Activated CD4-positive, alpha-beta memory T cell treated with anti-CD3 and anti-CD28 coated beads for 36 hours (primary cell): ENCODE measurements at regions not wholly inside any gene's neighbourhood (a gene's known extent, or its start where the extent isn't known, plus 50 kb on each side); places are given as distances from the start of the nearest gene placed in this dataset.
"Not testable (repeated sequence)": the region's sequence is repeated elsewhere in the genome, so short reads cannot be mapped to it uniquely, and the experiment has no call there.

Experiments used
- CTCF ChIA-PET: fragments of 350-600 bp; sonication (Branson Sonifier 250); formaldehyde crosslinking; loops from one replicate; lab custom pipeline; 2021; ENCODE audit warnings: antibody characterized with exemption, inconsistent platforms; lab: Charles Lee
- POLR2A ChIA-PET: fragments of 350-600 bp; sonication (Branson Sonifier 250); formaldehyde crosslinking; loops from one replicate; lab custom pipeline; 2021; ENCODE audit warnings: antibody characterized with exemption; lab: Charles Lee
- DNase-seq: peaks from one replicate; pipeline ENCODE4 v3.0.0-alpha.2; 2020
- H3K27ac Mint-ChIP-seq: one replicate; pipeline ENCODE4 v1.8.0; 2021; ENCODE audit warnings: mixed read lengths
- H3K27me3 Mint-ChIP-seq: one replicate; pipeline ENCODE4 v1.8.0; 2021; ENCODE audit warnings: mixed read lengths
- H3K36me3 Mint-ChIP-seq: one replicate; pipeline ENCODE4 v1.8.0; 2021; ENCODE audit warnings: mixed read lengths
- H3K4me1 Mint-ChIP-seq: one replicate; pipeline ENCODE4 v1.8.0; 2021; ENCODE audit warnings: low read depth, mixed read lengths
- H3K4me3 Mint-ChIP-seq: one replicate; pipeline ENCODE4 v1.8.0; 2021; ENCODE audit warnings: mild to moderate bottlenecking, mixed read lengths
- H3K9me3 Mint-ChIP-seq: one replicate; pipeline ENCODE4 v1.8.0; 2021; ENCODE audit warnings: mixed read lengths
- intact Hi-C: fragments of 100-400 bp; cut with micrococcal nuclease; formaldehyde crosslinking; loops from one replicate; pipeline ENCODE4 v1.15.1; 2023

DNA sequence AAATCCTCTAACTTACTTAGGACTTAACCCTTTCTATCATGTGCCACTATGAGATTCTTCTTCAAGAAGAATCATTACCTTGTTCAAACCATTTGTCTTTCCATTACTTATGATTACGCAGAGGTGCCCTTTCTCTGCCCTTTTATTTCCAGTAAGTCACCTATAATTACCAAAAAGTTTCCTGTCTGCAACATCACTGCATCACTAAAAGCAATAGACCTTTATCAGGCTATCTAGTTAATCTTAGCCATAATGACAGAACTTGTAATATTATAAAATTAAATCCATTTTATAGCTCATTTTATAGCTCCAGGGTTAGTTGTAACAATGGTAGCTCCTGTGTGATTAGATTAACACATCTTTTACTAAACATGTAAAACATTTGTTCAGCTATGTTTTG lies 673.6 kb upstream of the PITX2 start:
- H3K4me1 Mint-ChIP-seq: no peaks in the 10 kb centered on the region
- H3K27me3 Mint-ChIP-seq: no peaks in the 10 kb centered on the region
- ChIA-PET CTCF (no interaction called here), POLR2A (no interaction called here)
- peaks cover 4% of the 10 kb centered on the region for H3K9me3 Mint-ChIP-seq
- intact Hi-C loops: no loop called here
- no peak for DNase-seq
- no peak overlapping the region for H3K27ac Mint-ChIP-seq
- H3K36me3 Mint-ChIP-seq: no peaks in the 10 kb centered on the region
- no peak overlapping the region for H3K4me3 Mint-ChIP-seq

DNA sequence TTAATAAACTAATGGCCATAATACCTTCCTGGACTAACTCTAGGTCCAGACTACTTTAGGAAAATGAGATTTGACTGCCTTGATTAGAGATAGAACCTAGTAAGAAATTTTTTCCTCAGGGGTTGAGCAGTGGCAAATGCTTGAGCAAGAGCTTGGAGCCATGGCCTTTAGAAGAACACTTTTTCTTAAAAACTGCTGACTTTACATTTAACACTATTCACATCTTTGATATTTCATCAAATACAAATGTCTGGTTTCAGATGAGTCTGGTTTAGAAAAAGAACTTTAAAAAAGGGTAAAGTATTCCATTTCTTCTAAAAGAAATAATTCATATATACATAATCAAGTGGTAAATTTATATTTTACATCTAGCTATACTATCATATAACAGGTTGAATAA lies 680.9 kb upstream of the PITX2 start:
- no peak overlapping the region for H3K4me3 Mint-ChIP-seq
- ChIA-PET POLR2A (no interaction called here), CTCF (no interaction called here)
- H3K27me3 Mint-ChIP-seq: no peaks in the 10 kb centered on the region
- H3K27ac Mint-ChIP-seq: no peak overlapping the region
- peaks cover 14% of the 10 kb centered on the region for H3K9me3 Mint-ChIP-seq
- DNase-seq: no peak
- intact Hi-C loops: no loop called here
- H3K36me3 Mint-ChIP-seq: no peaks in the 10 kb centered on the region
- H3K4me1 Mint-ChIP-seq: no peaks in the 10 kb centered on the region

DNA sequence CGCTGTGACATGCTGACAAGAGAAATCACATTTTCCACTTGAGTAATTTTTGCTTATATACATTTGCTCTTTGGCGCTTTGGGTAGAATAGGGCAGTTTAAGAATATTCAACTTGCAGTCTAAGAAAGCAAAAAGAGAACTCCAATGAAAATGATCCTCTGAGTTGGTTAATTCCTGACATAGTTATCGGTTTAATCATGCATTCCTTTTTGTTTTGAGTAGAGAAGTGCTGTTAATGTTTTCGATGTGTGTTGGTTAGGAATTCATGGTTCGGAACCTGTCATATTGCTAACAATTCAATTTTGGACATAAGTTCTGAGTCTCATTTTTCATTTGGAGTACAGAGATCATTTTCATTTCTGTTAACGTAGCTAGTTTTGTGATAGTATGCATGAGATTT lies 700.6 kb upstream of the PITX2 start:
- Mint-ChIP-seq H3K4me3 (no peak overlapping the region), H3K27me3 (no peaks in the 10 kb centered on the region), H3K4me1 (no peaks in the 10 kb centered on the region), H3K9me3 (no peaks in the 10 kb centered on the region), H3K36me3 (no peaks in the 10 kb centered on the region), H3K27ac (no peak overlapping the region)
- ChIA-PET CTCF (no interaction called here), POLR2A (no interaction called here)
- no peak for DNase-seq
- intact Hi-C loops: no loop called here

DNA sequence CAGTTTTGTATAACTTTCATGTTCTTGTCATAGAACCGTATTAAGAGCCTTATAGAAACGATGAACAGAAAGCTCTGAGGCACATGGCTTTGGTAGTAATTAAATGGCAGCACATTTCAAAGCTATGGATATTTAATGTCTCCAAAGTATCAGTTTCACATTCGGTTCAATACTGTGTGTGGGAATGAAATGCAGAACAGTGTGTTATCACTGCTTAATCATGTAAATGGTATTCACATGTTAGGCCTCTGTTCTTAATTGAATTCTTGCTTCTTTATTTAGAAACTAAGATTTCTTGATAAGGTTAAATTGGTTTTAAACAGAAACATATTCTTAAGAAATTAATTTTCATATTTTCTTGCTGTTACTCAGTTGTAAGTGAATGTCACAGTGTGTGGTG lies 701.0 kb upstream of the PITX2 start:
- no peaks in the 10 kb centered on the region for H3K36me3 Mint-ChIP-seq
- no peaks in the 10 kb centered on the region for H3K27me3 Mint-ChIP-seq
- ChIA-PET POLR2A (no interaction called here), CTCF (no interaction called here)
- no peak overlapping the region for H3K27ac Mint-ChIP-seq
- no peaks in the 10 kb centered on the region for H3K4me1 Mint-ChIP-seq
- no peak overlapping the region for H3K4me3 Mint-ChIP-seq
- H3K9me3 Mint-ChIP-seq: no peaks in the 10 kb centered on the region
- intact Hi-C loops: no loop called here
- no peak for DNase-seq

DNA sequence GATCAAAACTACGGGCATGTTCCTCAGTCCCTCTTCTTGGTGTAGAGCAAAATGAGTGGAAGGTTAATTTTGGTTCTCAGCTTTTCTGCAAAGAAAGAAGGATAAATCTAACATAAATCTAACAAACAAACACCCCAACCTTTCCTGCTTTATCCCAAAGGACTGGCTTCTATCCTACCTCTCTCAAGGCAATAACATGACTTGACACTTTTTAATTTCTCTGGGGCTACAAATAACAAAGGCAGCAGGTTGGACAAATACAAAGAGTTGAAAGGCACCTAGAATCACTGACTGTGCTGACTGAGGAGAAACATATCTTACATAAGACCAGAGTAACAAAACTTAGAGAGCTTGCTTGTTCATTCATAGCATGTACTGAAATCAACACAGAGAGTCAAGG lies 703.6 kb upstream of the PITX2 start:
- no peaks in the 10 kb centered on the region for H3K9me3 Mint-ChIP-seq

GRCh38 chr4:111330786-111331185 lies 707.9 kb upstream of the PITX2 start:
- Mint-ChIP-seq H3K27ac (no peak overlapping the region), H3K27me3 (no peaks in the 10 kb centered on the region), H3K4me3 (no peak overlapping the region), H3K4me1 (no peaks in the 10 kb centered on the region), H3K9me3 (no peaks in the 10 kb centered on the region), H3K36me3 (no peaks in the 10 kb centered on the region)
- DNase-seq: no peak
- ChIA-PET POLR2A (no interaction called here), CTCF (no interaction called here)
- intact Hi-C loops: loop anchor here (10.0 kb wide), 1 partner anchor 564 kb away; no protein-coding TSS in a partner anchor

More for the DNA sequence above, 703.6 kb upstream of the PITX2 start:
- Mint-ChIP-seq H3K4me1 (no peaks in the 10 kb centered on the region), H3K36me3 (no peaks in the 10 kb centered on the region), H3K27ac (no peak overlapping the region), H3K4me3 (no peak overlapping the region), H3K27me3 (no peaks in the 10 kb centered on the region)
- no peak for DNase-seq
- POLR2A ChIA-PET: no interaction called here
- intact Hi-C loops: no loop called here
- CTCF ChIA-PET: no interaction called here

DNA sequence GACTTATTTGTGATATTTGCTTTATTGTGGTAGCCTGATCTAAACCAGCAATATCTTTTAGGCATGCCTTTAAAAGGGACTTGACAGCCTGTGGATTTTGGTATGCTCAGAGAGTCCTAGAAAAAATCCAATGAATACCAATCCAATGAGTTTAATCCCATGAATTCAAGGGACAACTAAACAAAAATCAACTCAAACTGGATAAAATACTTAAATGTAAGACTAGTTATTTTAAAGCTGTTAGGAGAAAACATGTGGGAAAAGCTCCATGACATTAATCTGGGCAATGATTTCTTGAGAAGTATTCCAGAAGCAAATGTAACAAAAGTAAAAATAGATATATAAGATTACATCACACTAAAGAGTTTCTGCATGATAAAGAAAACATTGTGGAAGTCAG lies 711.5 kb upstream of the PITX2 start:
- Mint-ChIP-seq H3K36me3 (no peaks in the 10 kb centered on the region), H3K4me1 (no peaks in the 10 kb centered on the region), H3K4me3 (no peak overlapping the region), H3K27ac (no peak overlapping the region), H3K27me3 (no peaks in the 10 kb centered on the region), H3K9me3 (no peaks in the 10 kb centered on the region)
- DNase-seq: no peak
- intact Hi-C loops: loop anchor here (10.0 kb wide), 1 partner anchor 560 kb away; no protein-coding TSS in a partner anchor
- ChIA-PET CTCF (no interaction called here), POLR2A (no interaction called here)

DNA sequence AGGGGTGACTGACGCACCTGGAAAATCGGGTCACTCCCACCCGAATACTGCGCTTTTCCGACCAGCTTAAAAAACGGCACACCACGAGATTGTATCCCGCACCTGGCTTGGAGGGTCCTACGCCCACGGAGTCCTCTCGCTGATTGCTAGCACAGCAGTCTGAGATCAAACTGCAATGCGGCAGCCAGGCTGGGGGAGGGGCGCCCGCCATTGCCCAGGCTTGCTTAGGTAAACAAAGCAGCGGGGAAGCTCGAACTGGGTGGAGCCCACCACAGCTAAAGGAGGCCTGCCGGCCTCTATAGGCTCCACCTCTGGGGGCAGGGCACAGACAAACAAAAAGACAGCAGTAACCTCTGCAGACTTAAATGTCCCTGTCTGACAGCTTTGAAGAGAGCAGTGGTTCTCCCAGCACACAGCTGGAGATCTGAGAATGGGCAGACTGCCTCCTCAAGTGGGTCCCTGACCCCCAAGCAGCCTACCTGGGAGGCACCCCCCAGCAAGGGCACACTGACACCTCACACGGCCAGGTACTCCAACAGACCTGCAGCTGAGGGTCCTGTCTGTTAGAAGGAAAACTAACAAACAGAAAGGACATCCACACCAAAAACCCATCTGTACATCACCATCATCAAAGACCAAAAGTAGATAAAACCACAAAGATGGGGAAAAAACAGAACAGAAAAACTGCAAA lies 714.5 kb upstream of the PITX2 start:
- POLR2A ChIA-PET, CTCF ChIA-PET, H3K4me1 Mint-ChIP-seq, H3K9me3 Mint-ChIP-seq, H3K4me3 Mint-ChIP-seq, DNase-seq, H3K27me3 Mint-ChIP-seq, H3K36me3 Mint-ChIP-seq, H3K27ac Mint-ChIP-seq: not testable (repeated sequence)
- intact Hi-C loops: loop anchor here (10.0 kb wide), 1 partner anchor 557 kb away; no protein-coding TSS in a partner anchor

GRCh38 chr4:111359602-111360001 lies 736.7 kb upstream of the PITX2 start:
- Mint-ChIP-seq H3K4me3 (no peak overlapping the region), H3K27ac (no peak overlapping the region), H3K36me3 (no peaks in the 10 kb centered on the region), H3K9me3 (peaks cover 12% of the 10 kb centered on the region), H3K4me1 (no peaks in the 10 kb centered on the region), H3K27me3 (no peaks in the 10 kb centered on the region)
- no peak for DNase-seq
- intact Hi-C loops: no loop called here
- ChIA-PET POLR2A (no interaction called here), CTCF (no interaction called here)

GRCh38 chr4:111360906-111361305 lies 738.0 kb upstream of the PITX2 start:
- ChIA-PET POLR2A (no interaction called here), CTCF (no interaction called here)
- H3K9me3 Mint-ChIP-seq: peaks cover 9% of the 10 kb centered on the region
- intact Hi-C loops: no loop called here
- no peaks in the 10 kb centered on the region for H3K27me3 Mint-ChIP-seq
- H3K4me3 Mint-ChIP-seq: no peak overlapping the region
- DNase-seq: no peak
- no peaks in the 10 kb centered on the region for H3K4me1 Mint-ChIP-seq
- H3K27ac Mint-ChIP-seq: no peak overlapping the region
- H3K36me3 Mint-ChIP-seq: no peaks in the 10 kb centered on the region

DNA sequence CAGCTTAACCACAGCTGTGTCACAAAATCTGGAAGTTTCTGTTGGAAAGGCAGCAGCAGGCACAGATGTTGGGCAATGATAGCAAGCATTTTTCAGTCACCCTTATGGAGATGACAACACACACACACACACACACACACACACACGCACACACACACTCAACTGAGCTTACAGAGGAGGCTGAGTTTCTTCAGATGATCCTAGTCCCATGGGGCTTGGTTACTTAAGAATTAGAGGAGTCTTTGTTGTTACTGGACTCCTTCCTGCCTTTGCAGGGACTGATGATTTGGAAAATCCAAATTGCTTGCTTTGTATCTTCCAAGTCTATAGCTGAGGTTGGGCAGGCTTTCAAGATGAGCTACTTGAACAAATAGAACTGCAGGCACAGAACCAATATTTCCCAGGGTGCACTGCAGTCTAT lies 740.1 kb upstream of the PITX2 start:
- intact Hi-C loops: no loop called here
- POLR2A ChIA-PET: no interaction called here
- H3K9me3 Mint-ChIP-seq: peaks cover 15% of the 10 kb centered on the region
- DNase-seq: no peak
- no peak overlapping the region for H3K4me3 Mint-ChIP-seq
- H3K27me3 Mint-ChIP-seq: no peaks in the 10 kb centered on the region
- CTCF ChIA-PET: no interaction called here
- H3K36me3 Mint-ChIP-seq: no peaks in the 10 kb centered on the region
- H3K4me1 Mint-ChIP-seq: no peaks in the 10 kb centered on the region
- no peak overlapping the region for H3K27ac Mint-ChIP-seq

GRCh38 chr4:111377880-111378279 lies 755.0 kb upstream of the PITX2 start:
- H3K27me3 Mint-ChIP-seq, intact Hi-C loops, POLR2A ChIA-PET, H3K4me3 Mint-ChIP-seq, H3K36me3 Mint-ChIP-seq, DNase-seq, H3K9me3 Mint-ChIP-seq, H3K27ac Mint-ChIP-seq, CTCF ChIA-PET, H3K4me1 Mint-ChIP-seq: not testable (repeated sequence)

DNA sequence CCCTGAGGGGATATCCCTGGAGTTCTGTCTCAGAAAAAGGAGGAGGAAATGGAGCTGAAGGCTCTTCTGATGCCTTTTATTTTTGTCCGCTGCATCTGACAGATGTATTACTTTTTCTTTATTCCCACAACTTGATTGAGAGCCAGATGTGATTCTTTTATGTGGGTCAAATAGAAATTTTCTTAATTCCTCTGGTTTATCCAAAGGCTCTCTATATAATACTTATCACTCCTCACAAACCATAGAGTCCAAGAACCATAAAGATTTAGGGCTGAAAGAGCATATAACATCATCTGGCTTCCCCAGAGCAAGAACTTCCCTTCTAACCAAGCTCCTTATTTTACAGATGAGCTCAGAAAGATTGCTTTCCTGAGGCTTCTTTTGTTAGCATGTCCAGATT lies 756.7 kb upstream of the FAM241A start:
- H3K36me3 Mint-ChIP-seq: no peaks in the 10 kb centered on the region
- H3K4me3 Mint-ChIP-seq: no peak overlapping the region
- intact Hi-C loops: no loop called here
- POLR2A ChIA-PET: no interaction called here
- H3K4me1 Mint-ChIP-seq: no peaks in the 10 kb centered on the region
- no peak for DNase-seq
- CTCF ChIA-PET: no interaction called here
- no peaks in the 10 kb centered on the region for H3K27me3 Mint-ChIP-seq
- H3K27ac Mint-ChIP-seq: no peak overlapping the region
- peaks cover 15% of the 10 kb centered on the region for H3K9me3 Mint-ChIP-seq
